GM10266 (cell line): ENCODE measurements at regions not wholly inside any gene's neighbourhood (a gene's known extent, or its start where the extent isn't known, plus 50 kb on each side); places are given as distances from the start of the nearest gene placed in this dataset.

Experiments
- DNase-seq: peaks from one replicate; pipeline ENCODE4 v3.0.0; 2012; ENCODE audit errors: extremely low spot score
- CTCF ChIP-seq: IDR thresholded peaks from 2 replicates; pipeline ENCODE4 v1.5.1; 2012; ENCODE audit warnings: mild to moderate bottlenecking, low read depth; ENCODE audit not compliant: control insufficient read depth, insufficient read depth; ENCODE audit errors: missing control alignments

GRCh38 chr2:147471126-147471525 is 373.7 kb upstream of the ACVR2A start:
- TF ChIP-seq CTCF = no peak
- DNase-seq = no peak

GRCh38 chr2:147469471-147469870 is 375.4 kb upstream of the ACVR2A start:
- no peak for DNase-seq
- no peak for TF ChIP-seq CTCF

GRCh38 chr2:147468963-147469362 is 375.9 kb upstream of the ACVR2A start:
- no peak for TF ChIP-seq CTCF
- DNase-seq = no peak

GRCh38 chr2:147468349-147468748 is 376.5 kb upstream of the ACVR2A start:
- no peak for TF ChIP-seq CTCF

GRCh38 chr2:147467441-147467840 is 377.4 kb upstream of the ACVR2A start:
- no peak for TF ChIP-seq CTCF
- no peak for DNase-seq

More at GRCh38 chr2:147468349-147468748, 376.5 kb upstream of the ACVR2A start:
- DNase-seq = no peak

- no peak for DNase-seq
- no peak for TF ChIP-seq CTCF
Measured at GRCh38 chr2:147464737-147465357, 380.0 kb upstream of the ACVR2A start.

- no peak for TF ChIP-seq CTCF
- DNase-seq = no peak
Measured at GRCh38 chr2:147463881-147464520, 380.8 kb upstream of the ACVR2A start.
